ENCODE measurements at regions not wholly inside any gene's neighbourhood (a gene's known extent, or its start where the extent isn't known, plus 50 kb on each side); places are given as distances from the start of the nearest gene placed in this dataset.

- no peak for DNase-seq (ENCODE audit: low spot score)
Measured at GRCh38 chr12:91533366-91533765, 350.7 kb upstream of the DCN start.

GRCh38 chr12:91529829-91530228 lies 347.2 kb upstream of the DCN start:
- DNase-seq (ENCODE audit: low spot score), result no peak

GRCh38 chr12:91523831-91524230 lies 341.2 kb upstream of the DCN start:
- no peak for DNase-seq (ENCODE audit: low spot score)

- DNase-seq (ENCODE audit: low spot score), result no peak
Measured at GRCh38 chr12:91516695-91517047, 334.1 kb upstream of the DCN start.

GRCh38 chr12:91515944-91516694 lies 333.5 kb upstream of the DCN start:
- DNase-seq (ENCODE audit: low spot score), result no peak

- no peak for DNase-seq (ENCODE audit: low spot score)
Measured at GRCh38 chr12:91513313-91513712, 330.7 kb upstream of the DCN start.

- DNase-seq (ENCODE audit: low spot score), result no peak
Measured at GRCh38 chr12:91511795-91512420, 329.3 kb upstream of the DCN start.

GRCh38 chr12:91507754-91508153 lies 325.1 kb upstream of the DCN start:
- DNase-seq (ENCODE audit: low spot score), result no peak

- no peak for DNase-seq (ENCODE audit: low spot score)
Measured at GRCh38 chr12:91506452-91506851, 323.8 kb upstream of the DCN start.

- DNase-seq (ENCODE audit: low spot score), result no peak
Measured at GRCh38 chr12:91505006-91505405, 322.4 kb upstream of the DCN start.

GRCh38 chr12:91502208-91502607 lies 319.6 kb upstream of the DCN start:
- DNase-seq (ENCODE audit: low spot score), result no peak

GRCh38 chr12:91496337-91496736 lies 313.7 kb upstream of the DCN start:
- no peak for DNase-seq (ENCODE audit: low spot score)

GRCh38 chr12:91493308-91493707 lies 310.7 kb upstream of the DCN start:
- no peak for DNase-seq (ENCODE audit: low spot score)

GRCh38 chr12:91492648-91493047 lies 310.0 kb upstream of the DCN start:
- no peak for DNase-seq (ENCODE audit: low spot score)

- DNase-seq (ENCODE audit: low spot score), result no peak
Measured at GRCh38 chr12:91490667-91491311, 308.2 kb upstream of the DCN start.

- DNase-seq (ENCODE audit: low spot score), result no peak
Measured at GRCh38 chr12:91483471-91483985, 300.9 kb upstream of the DCN start.

GRCh38 chr12:91482231-91482630 lies 299.6 kb upstream of the DCN start:
- DNase-seq (ENCODE audit: low spot score), result no peak

GRCh38 chr12:91478500-91478899 lies 295.9 kb upstream of the DCN start:
- no peak for DNase-seq (ENCODE audit: low spot score)

- DNase-seq (ENCODE audit: low spot score), result no peak
Measured at GRCh38 chr12:91467686-91468085, 285.1 kb upstream of the DCN start.

- no peak for DNase-seq (ENCODE audit: low spot score)
Measured at GRCh38 chr12:91461061-91461460, 278.4 kb upstream of the DCN start.

GRCh38 chr12:91460469-91460868 lies 277.9 kb upstream of the DCN start:
- DNase-seq (ENCODE audit: low spot score), result no peak

GRCh38 chr12:91455321-91455720 lies 272.7 kb upstream of the DCN start:
- no peak for DNase-seq (ENCODE audit: low spot score)

GRCh38 chr12:91454179-91454578 lies 271.6 kb upstream of the DCN start:
- DNase-seq (ENCODE audit: low spot score), result no peak

Data from NAMALWA (cell line).